HUES64 (cell line): ENCODE measurements at regions not wholly inside any gene's neighbourhood (a gene's known extent, or its start where the extent isn't known, plus 50 kb on each side); places are given as distances from the start of the nearest gene placed in this dataset.

Experiments used
- H3K27ac ChIP-seq: 2 replicates; pipeline ENCODE4 v1.7.0; 2013; ENCODE audit warnings: low read depth, low read length, inconsistent platforms
- H3K27me3 ChIP-seq: 2 replicates; pipeline ENCODE4 v1.6.1; 2013; ENCODE audit warnings: mild to moderate bottlenecking, low read length; ENCODE audit not compliant: insufficient read depth
- H3K36me3 ChIP-seq: 2 replicates; pipeline ENCODE4 v1.6.1; 2013; ENCODE audit warnings: mild to moderate bottlenecking, low read length; ENCODE audit not compliant: insufficient read depth
- H3K4me1 ChIP-seq: 2 replicates; pipeline ENCODE4 v1.6.1; 2013; ENCODE audit warnings: mild to moderate bottlenecking, low read length, moderate library complexity; ENCODE audit not compliant: insufficient read depth
- H3K4me3 ChIP-seq: 2 replicates; pipeline ENCODE4 v1.5.1; 2013; ENCODE audit warnings: mild to moderate bottlenecking, low read length, moderate library complexity
- H3K9ac ChIP-seq: 2 replicates; pipeline ENCODE4 v1.6.1; 2013; ENCODE audit warnings: mild to moderate bottlenecking, low read depth, low read length
- H3K9me3 ChIP-seq: 2 replicates; pipeline ENCODE4 v1.6.1; 2013; ENCODE audit warnings: low read depth, low read length; ENCODE audit not compliant: insufficient read depth
- WGBS: fragments of 150-250, 120-280 bp; methylation state at CpG from one replicate; pipeline ENCODE4 v1.1.7; 2013; ENCODE audit warnings: missing lambda C conversion rate; 5-methylcytosine and 5-hydroxymethylcytosine counted together

GRCh38 chr9:7910426-7911020, 110.9 kb upstream of the DMAC1 start:
- no peaks in the 10 kb centered on the region for H3K9me3 ChIP-seq
- 85% methylated on average over 5 of the region's 6 CpGs for WGBS
- no peak overlapping the region for H3K4me3 ChIP-seq
- no peaks in the 10 kb centered on the region for H3K27me3 ChIP-seq
- no peak overlapping the region for H3K27ac ChIP-seq
- H3K9ac ChIP-seq: no peak overlapping the region
- H3K36me3 ChIP-seq: no peaks in the 10 kb centered on the region
- no peaks in the 10 kb centered on the region for H3K4me1 ChIP-seq

- WGBS: 93% methylated on average over 5 of the region's 5 CpGs
- no peak overlapping the region for H3K4me3 ChIP-seq
- no peak overlapping the region for H3K9ac ChIP-seq
- H3K4me1 ChIP-seq: no peaks in the 10 kb centered on the region
- H3K36me3 ChIP-seq: no peaks in the 10 kb centered on the region
- H3K9me3 ChIP-seq: no peaks in the 10 kb centered on the region
- no peak overlapping the region for H3K27ac ChIP-seq
- no peaks in the 10 kb centered on the region for H3K27me3 ChIP-seq
Measured at GRCh38 chr9:7909537-7909936, 110.0 kb upstream of the DMAC1 start.

GRCh38 chr9:7907551-7908337, 108.2 kb upstream of the DMAC1 start:
- WGBS: 90% methylated on average over 3 of the region's 5 CpGs
- no peaks in the 10 kb centered on the region for H3K4me1 ChIP-seq
- no peak overlapping the region for H3K27ac ChIP-seq
- no peaks in the 10 kb centered on the region for H3K36me3 ChIP-seq
- no peak overlapping the region for H3K9ac ChIP-seq
- H3K9me3 ChIP-seq: no peaks in the 10 kb centered on the region
- H3K4me3 ChIP-seq: no peak overlapping the region
- no peaks in the 10 kb centered on the region for H3K27me3 ChIP-seq

GRCh38 chr9:7906783-7907550, 107.4 kb upstream of the DMAC1 start:
- Histone ChIP-seq H3K27ac (no peak overlapping the region), H3K27me3 (no peaks in the 10 kb centered on the region), H3K9me3 (no peaks in the 10 kb centered on the region), H3K4me3 (no peak overlapping the region), H3K4me1 (no peaks in the 10 kb centered on the region), H3K9ac (no peak overlapping the region), H3K36me3 (no peaks in the 10 kb centered on the region)
- 98% methylated on average over 1 of the region's 2 CpGs for WGBS

- 88% methylated on average over 4 of the region's 4 CpGs for WGBS
- no peaks in the 10 kb centered on the region for H3K4me1 ChIP-seq
Measured at GRCh38 chr9:7901621-7902020, 102.0 kb upstream of the DMAC1 start.

GRCh38 chr9:7900541-7900940, 101.0 kb upstream of the DMAC1 start:
- Histone ChIP-seq H3K27ac (no peak overlapping the region), H3K36me3 (no peaks in the 10 kb centered on the region), H3K9me3 (no peaks in the 10 kb centered on the region), H3K4me3 (no peak overlapping the region), H3K27me3 (no peaks in the 10 kb centered on the region), H3K4me1 (no peaks in the 10 kb centered on the region), H3K9ac (no peak overlapping the region)
- 91% methylated on average over 3 of the region's 3 CpGs for WGBS

More at GRCh38 chr9:7901621-7902020, 102.0 kb upstream of the DMAC1 start:
- H3K9ac ChIP-seq: no peak overlapping the region
- no peaks in the 10 kb centered on the region for H3K36me3 ChIP-seq
- no peaks in the 10 kb centered on the region for H3K9me3 ChIP-seq
- H3K27ac ChIP-seq: no peak overlapping the region
- no peak overlapping the region for H3K4me3 ChIP-seq
- no peaks in the 10 kb centered on the region for H3K27me3 ChIP-seq

GRCh38 chr9:7899753-7900152, 100.2 kb upstream of the DMAC1 start:
- Histone ChIP-seq H3K27me3 (no peaks in the 10 kb centered on the region), H3K4me1 (no peaks in the 10 kb centered on the region), H3K27ac (no peak overlapping the region), H3K36me3 (no peaks in the 10 kb centered on the region), H3K4me3 (no peak overlapping the region), H3K9me3 (no peaks in the 10 kb centered on the region), H3K9ac (no peak overlapping the region)
- WGBS: 63% methylated on average over 3 of the region's 3 CpGs

GRCh38 chr9:7894231-7894630, 94.7 kb upstream of the DMAC1 start:
- H3K4me3 ChIP-seq: no peak overlapping the region
- H3K27me3 ChIP-seq: no peaks in the 10 kb centered on the region
- H3K9me3 ChIP-seq: no peaks in the 10 kb centered on the region
- H3K9ac ChIP-seq: no peak overlapping the region
- H3K4me1 ChIP-seq: no peaks in the 10 kb centered on the region
- no peaks in the 10 kb centered on the region for H3K36me3 ChIP-seq
- WGBS: 95% methylated on average over 4 of the region's 4 CpGs
- H3K27ac ChIP-seq: no peak overlapping the region

- no peak overlapping the region for H3K4me3 ChIP-seq
- WGBS: 94% methylated on average over 5 of the region's 5 CpGs
- H3K9me3 ChIP-seq: no peaks in the 10 kb centered on the region
- no peak overlapping the region for H3K9ac ChIP-seq
- H3K27me3 ChIP-seq: no peaks in the 10 kb centered on the region
- H3K27ac ChIP-seq: no peak overlapping the region
- no peaks in the 10 kb centered on the region for H3K4me1 ChIP-seq
- H3K36me3 ChIP-seq: no peaks in the 10 kb centered on the region
Measured at GRCh38 chr9:7892975-7893374, 93.4 kb upstream of the DMAC1 start.

- Histone ChIP-seq H3K4me1 (peaks cover 4% of the 10 kb centered on the region; the same call in 1 of the 2 replicates), H3K9me3 (peaks cover 13% of the 10 kb centered on the region; the same call in 1 of the 2 replicates), H3K4me3 (no peak overlapping the region), H3K27ac (no peak overlapping the region), H3K36me3 (no peaks in the 10 kb centered on the region), H3K27me3 (no peaks in the 10 kb centered on the region), H3K9ac (no peak overlapping the region)
- 39% methylated on average over 6 of the region's 6 CpGs for WGBS
Measured at GRCh38 chr9:7879551-7880245, 80.1 kb upstream of the DMAC1 start.
